Gastroesophageal sphincter (tissue), 2 donors: ENCODE measurements at regions not wholly inside any gene's neighbourhood (a gene's known extent, or its start where the extent isn't known, plus 50 kb on each side); places are given as distances from the start of the nearest gene placed in this dataset.

Experiments
- EP300 ChIP-seq: sonication (generic); formaldehyde crosslinking; IDR thresholded peaks from one replicate; pipeline ENCODE4 v1.6.1; 2017; ENCODE audit warnings: antibody characterized with exemption, mild to moderate bottlenecking
- POLR2A ChIP-seq, 2 donors: fragments of 450-650 bp; IDR thresholded peaks; one replicate each; pipeline ENCODE4 v1.6.1; 2017; ENCODE audit warnings: antibody characterized with exemption in 2 of 2, mild to moderate bottlenecking in 2 of 2, moderate library complexity in 1 of 2

GRCh38 chr3:132210476-132211346, 106.5 kb upstream of the ACP3 start:
- TF ChIP-seq POLR2A (IDR thresholded peaks at IDR 0.05), result no peak
- no peak for TF ChIP-seq EP300
